Activated CD8-positive, alpha-beta memory T cell treated with anti-CD3 and anti-CD28 coated beads for 48 hours (primary cell): ENCODE measurements at regions not wholly inside any gene's neighbourhood (a gene's known extent, or its start where the extent isn't known, plus 50 kb on each side); places are given as distances from the start of the nearest gene placed in this dataset.
"Not testable (repeated sequence)": the region's sequence is repeated elsewhere in the genome, so short reads cannot be mapped to it uniquely, and the experiment has no call there.

Experiments used
- DNase-seq, 3 experiments: peaks; one replicate each; pipeline ENCODE4 v3.0.0-alpha.2; 2020; ENCODE audit warnings: low read depth in 2 of 3, low spot score in 2 of 3

- no peak for DNase-seq
These were observed 966.4 kb upstream of the NCAM2 start for GRCh38 chr21:20031807-20032206.

GRCh38 chr21:20040768-20041167, 957.4 kb upstream of the NCAM2 start:
- no peak for DNase-seq

GRCh38 chr21:20045197-20045596, 953.0 kb upstream of the NCAM2 start:
- no peak for DNase-seq

GRCh38 chr21:20048130-20048837, 949.9 kb upstream of the NCAM2 start:
- not testable (repeated sequence) for DNase-seq

GRCh38 chr21:20083336-20083735, 914.9 kb upstream of the NCAM2 start:
- DNase-seq, result no peak

GRCh38 chr21:20083925-20084324, 914.3 kb upstream of the NCAM2 start:
- no peak for DNase-seq

GRCh38 chr21:20086508-20086907, 911.7 kb upstream of the NCAM2 start:
- DNase-seq, result no peak

GRCh38 chr21:20106368-20106767, 891.8 kb upstream of the NCAM2 start:
- DNase-seq, result no peak

GRCh38 chr21:20108016-20108415, 890.2 kb upstream of the NCAM2 start:
- DNase-seq, result no peak

GRCh38 chr21:20108976-20109540, 889.2 kb upstream of the NCAM2 start:
- no peak for DNase-seq

GRCh38 chr21:20110368-20110767, 887.8 kb upstream of the NCAM2 start:
- no peak for DNase-seq

GRCh38 chr21:20151741-20152140, 846.5 kb upstream of the NCAM2 start:
- DNase-seq, result no peak

GRCh38 chr21:20163167-20163566, 835.0 kb upstream of the NCAM2 start:
- no peak for DNase-seq

GRCh38 chr21:20167059-20167458, 831.1 kb upstream of the NCAM2 start:
- DNase-seq, result no peak

- DNase-seq, result no peak
These were observed 828.2 kb upstream of the NCAM2 start for GRCh38 chr21:20169812-20170576.

GRCh38 chr21:20186186-20186585, 812.0 kb upstream of the NCAM2 start:
- DNase-seq, result no peak

GRCh38 chr21:20187028-20187427, 811.2 kb upstream of the NCAM2 start:
- no peak for DNase-seq

GRCh38 chr21:20201323-20201722, 796.9 kb upstream of the NCAM2 start:
- DNase-seq, result not testable (repeated sequence)

GRCh38 chr21:20207335-20207734, 790.9 kb upstream of the NCAM2 start:
- no peak for DNase-seq

GRCh38 chr21:20215959-20216358, 782.2 kb upstream of the NCAM2 start:
- no peak for DNase-seq

- DNase-seq, result no peak
These were observed 777.6 kb upstream of the NCAM2 start for GRCh38 chr21:20220586-20220985.

- DNase-seq, result not testable (repeated sequence)
These were observed 776.2 kb upstream of the NCAM2 start for GRCh38 chr21:20221981-20222380.
